HEK293 (cell line): ENCODE measurements at regions not wholly inside any gene's neighbourhood (a gene's known extent, or its start where the extent isn't known, plus 50 kb on each side); places are given as distances from the start of the nearest gene placed in this dataset.

Experiments
- PRDM6 ChIP-seq: fragments of 450-650 bp; formaldehyde crosslinking; IDR thresholded peaks from 2 replicates; pipeline ENCODE4 v1.5.1; 2017; ENCODE audit warnings: missing biosample characterization, missing genetic modification characterization
- ZNF274 ChIP-seq, 2 experiments: fragments of 200-500 bp in 1 of 2; fragments of 450-650 bp in 1 of 2; sonication (Bioruptor generic) in 1 of 2; formaldehyde crosslinking in 1 of 2; IDR thresholded peaks; 2 replicates each; pipeline versions ENCODE4 v1.5.1 to v1.6.1; 2014 to 2016; ENCODE audit warnings: borderline replicate concordance in 1 of 2, inconsistent platforms in 1 of 2, low read length in 1 of 2, missing biosample characterization in 1 of 2, missing genetic modification characterization in 1 of 2
- ZNF555 ChIP-seq: fragments of 450-650 bp; formaldehyde crosslinking; conservative IDR thresholded peaks from 2 replicates; pipeline ENCODE4 v1.5.1; 2017; ENCODE audit warnings: missing biosample characterization, mild to moderate bottlenecking, missing genetic modification characterization, inconsistent platforms

- no peak for TF ChIP-seq ZNF274 (IDR thresholded peaks at IDR 0.05; ENCODE audit: low read length)
- TF ChIP-seq ZNF274 (tag by site-specific recombination; IDR thresholded peaks at IDR 0.05; ENCODE audit: borderline replicate concordance) = no peak
- TF ChIP-seq ZNF555 (tag by site-specific recombination) = no peak
- TF ChIP-seq PRDM6 (tag by site-specific recombination) = no peak
Observed at GRCh38 chr18:67612281-67612680, 95.8 kb upstream of the DSEL start.
